CD4-positive, CD25-positive, alpha-beta regulatory T cell (primary cell): ENCODE measurements at regions not wholly inside any gene's neighbourhood (a gene's known extent, or its start where the extent isn't known, plus 50 kb on each side); places are given as distances from the start of the nearest gene placed in this dataset.
"Not testable (repeated sequence)": the region's sequence is repeated elsewhere in the genome, so short reads cannot be mapped to it uniquely, and the experiment has no call there.

Experiments used
- ATAC-seq, 2 donors: fragments of 150-1000 bp; cut with Tn5 transposase; one replicate each; pipeline ENCODE4 v1.10.0; 2021; ENCODE audit warnings: low read depth in 2 of 2, moderate number of reproducible peaks in 2 of 2, moderate library complexity in 1 of 2
- DNase-seq, 3 donors: peaks; one replicate each; pipeline versions ENCODE4 v3.0.0 to v3.0.0-alpha.2; 2012 to 2022; ENCODE audit warnings: mixed read lengths in 1 of 3
- H3K27ac ChIP-seq: one replicate; pipeline ENCODE4 v1.7.0; 2013; ENCODE audit warnings: mild to moderate bottlenecking, low read length; ENCODE audit not compliant: insufficient read depth, poor library complexity, severe bottlenecking
- H3K27me3 ChIP-seq: one replicate; pipeline ENCODE4 v1.7.0; 2013; ENCODE audit warnings: low read length; ENCODE audit not compliant: control insufficient read depth, insufficient read depth
- H3K36me3 ChIP-seq: one replicate; pipeline ENCODE4 v1.7.0; 2013; ENCODE audit warnings: mild to moderate bottlenecking, low read length, moderate library complexity; ENCODE audit not compliant: control insufficient read depth, insufficient read depth
- H3K4me1 ChIP-seq: 2 replicates; pipeline ENCODE4 v1.7.0; 2013; ENCODE audit warnings: mild to moderate bottlenecking, low read length; ENCODE audit not compliant: insufficient read depth, control insufficient read depth, poor library complexity, severe bottlenecking
- H3K4me3 ChIP-seq: one replicate; pipeline ENCODE4 v1.7.0; 2013; ENCODE audit warnings: low read depth, mild to moderate bottlenecking, low read length, moderate library complexity
- H3K9me3 ChIP-seq, 2 experiments: 1 replicate in 1 of 2; 2 replicates in 1 of 2; pipeline ENCODE4 v1.7.0; 2013; ENCODE audit warnings: low read length in 2 of 2, mild to moderate bottlenecking in 1 of 2, moderate library complexity in 1 of 2; ENCODE audit not compliant: control insufficient read depth in 2 of 2
- H3K27ac Mint-ChIP-seq, 3 donors: one replicate each; pipeline ENCODE4 v1.8.0; 2020 to 2022; ENCODE audit warnings: mild to moderate bottlenecking in 3 of 3, mixed read lengths in 3 of 3, moderate library complexity in 2 of 3
- H3K27me3 Mint-ChIP-seq: one replicate; pipeline ENCODE4 v1.8.0; 2022; ENCODE audit warnings: mild to moderate bottlenecking, mixed read lengths
- H3K36me3 Mint-ChIP-seq: one replicate; pipeline ENCODE4 v1.8.0; 2020; ENCODE audit warnings: mixed read lengths
- H3K4me1 Mint-ChIP-seq, 4 donors: one replicate each; pipeline ENCODE4 v1.8.0; 2020 to 2022; ENCODE audit warnings: mixed read lengths in 4 of 4, mild to moderate bottlenecking in 1 of 4
- H3K4me3 Mint-ChIP-seq, 4 donors: one replicate each; pipeline ENCODE4 v1.8.0; 2020 to 2022; ENCODE audit warnings: mild to moderate bottlenecking in 4 of 4, mixed read lengths in 4 of 4, moderate library complexity in 3 of 4
- H3K9me3 Mint-ChIP-seq, 7 donors: one replicate each; pipeline ENCODE4 v1.8.0; 2020 to 2022; ENCODE audit warnings: mixed read lengths in 7 of 7, mild to moderate bottlenecking in 3 of 7, moderate library complexity in 2 of 7

DNA sequence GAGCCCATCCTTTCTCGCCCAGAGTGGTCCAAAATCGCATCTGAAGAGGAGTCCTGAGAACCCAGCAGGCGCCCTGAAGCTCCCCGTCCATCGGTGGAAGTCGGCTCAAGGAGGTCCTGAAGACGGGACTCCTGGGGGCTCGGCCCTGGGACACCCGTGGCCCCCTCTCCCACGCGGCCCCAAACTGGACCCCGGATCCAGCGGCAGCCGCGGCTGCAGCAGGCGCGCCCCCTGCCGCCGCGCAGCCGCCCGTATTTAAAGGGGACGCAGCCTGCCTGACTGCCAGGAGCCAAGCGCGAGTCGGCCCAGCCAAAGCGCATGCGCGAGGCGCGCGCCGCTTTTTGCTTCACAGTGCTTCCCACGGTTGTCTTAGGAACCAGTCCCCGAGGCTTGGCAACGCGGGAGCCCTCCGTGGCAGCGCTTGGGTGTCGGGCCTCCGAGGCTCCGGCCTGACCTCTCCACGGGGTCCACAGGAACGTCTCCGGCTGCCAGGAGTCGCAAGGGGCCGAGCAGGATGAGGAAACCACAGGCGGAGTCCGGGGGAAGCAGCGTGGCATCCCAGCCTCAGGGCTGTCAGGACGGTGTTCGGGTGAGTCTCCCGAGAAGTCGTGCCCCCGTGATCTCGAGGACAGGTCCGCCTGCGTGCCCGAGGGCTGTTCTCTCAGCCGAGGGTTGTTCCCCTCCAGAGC, 691.6 kb downstream of the KCNJ18 start:
- not testable (repeated sequence) for H3K9me3 Mint-ChIP-seq, H3K4me1 Mint-ChIP-seq, H3K27ac ChIP-seq, H3K27ac Mint-ChIP-seq, H3K9me3 ChIP-seq, H3K4me3 Mint-ChIP-seq, H3K4me3 ChIP-seq, H3K27me3 Mint-ChIP-seq, H3K27me3 ChIP-seq, H3K4me1 ChIP-seq, DNase-seq, H3K36me3 Mint-ChIP-seq, ATAC-seq, H3K36me3 ChIP-seq

DNA sequence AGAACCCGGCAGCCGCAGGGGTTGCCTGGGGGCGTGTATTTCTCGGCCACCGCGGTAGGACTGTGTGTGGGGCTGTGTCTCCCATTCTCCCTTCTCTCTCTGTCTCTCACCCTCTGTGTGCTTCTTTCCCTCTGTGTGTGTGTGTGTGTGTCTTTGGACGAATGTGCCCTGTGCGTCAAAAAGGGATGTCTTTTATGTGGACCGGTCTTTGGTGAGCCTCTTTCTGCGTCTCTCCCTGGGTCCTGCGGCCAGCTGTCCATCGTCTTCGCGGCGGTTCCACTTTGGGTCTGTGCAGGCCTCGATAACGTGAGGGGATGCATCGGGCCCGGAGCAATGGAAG, 692.1 kb downstream of the KCNJ18 start:
- not testable (repeated sequence) for H3K4me1 Mint-ChIP-seq, H3K27me3 Mint-ChIP-seq, H3K4me3 Mint-ChIP-seq

DNA sequence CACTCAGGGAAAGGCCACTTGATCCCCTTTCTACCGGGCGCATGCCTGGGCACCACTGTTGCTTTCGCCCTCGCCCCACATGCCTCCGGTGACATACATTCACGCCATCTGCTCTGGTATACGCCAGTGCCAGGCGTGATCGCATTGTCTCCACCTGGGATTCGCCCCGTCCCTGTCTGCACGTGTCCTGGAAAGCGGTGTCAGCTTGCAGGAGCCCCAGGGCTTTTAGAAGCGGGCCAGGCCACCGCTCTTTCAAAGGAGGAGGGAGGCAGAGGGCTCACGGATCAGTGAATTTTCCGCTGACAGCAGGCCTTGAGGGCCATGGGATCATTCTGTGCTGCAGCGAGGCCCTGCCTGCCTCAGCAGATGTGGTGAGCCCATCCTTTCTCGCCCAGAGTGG, 706.1 kb downstream of the KCNJ18 start:
- not testable (repeated sequence) for H3K27ac ChIP-seq, ATAC-seq, H3K4me1 Mint-ChIP-seq, H3K36me3 Mint-ChIP-seq, H3K27ac Mint-ChIP-seq, H3K9me3 Mint-ChIP-seq, H3K27me3 Mint-ChIP-seq, H3K36me3 ChIP-seq, H3K4me3 ChIP-seq, H3K27me3 ChIP-seq, H3K9me3 ChIP-seq, H3K4me3 Mint-ChIP-seq, DNase-seq, H3K4me1 ChIP-seq

More for the DNA sequence above, 692.1 kb downstream of the KCNJ18 start:
- not testable (repeated sequence) for H3K27me3 ChIP-seq, H3K9me3 ChIP-seq, DNase-seq, H3K36me3 Mint-ChIP-seq, H3K36me3 ChIP-seq, ATAC-seq, H3K4me3 ChIP-seq, H3K27ac Mint-ChIP-seq, H3K4me1 ChIP-seq, H3K27ac ChIP-seq, H3K9me3 Mint-ChIP-seq

DNA sequence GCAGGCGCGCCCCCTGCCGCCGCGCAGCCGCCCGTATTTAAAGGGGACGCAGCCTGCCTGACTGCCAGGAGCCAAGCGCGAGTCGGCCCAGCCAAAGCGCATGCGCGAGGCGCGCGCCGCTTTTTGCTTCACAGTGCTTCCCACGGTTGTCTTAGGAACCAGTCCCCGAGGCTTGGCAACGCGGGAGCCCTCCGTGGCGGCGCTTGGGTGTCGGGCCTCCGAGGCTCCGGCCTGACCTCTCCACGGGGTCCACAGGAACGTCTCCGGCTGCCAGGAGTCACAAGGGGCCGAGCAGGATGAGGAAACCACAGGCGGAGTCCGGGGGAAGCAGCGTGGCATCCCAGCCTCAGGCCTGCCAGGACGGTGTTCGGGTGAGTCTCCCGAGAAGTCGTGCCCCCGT, 706.7 kb downstream of the KCNJ18 start:
- not testable (repeated sequence) for H3K9me3 ChIP-seq, ATAC-seq, H3K27me3 Mint-ChIP-seq, H3K4me1 Mint-ChIP-seq, H3K36me3 ChIP-seq, H3K36me3 Mint-ChIP-seq, H3K27me3 ChIP-seq, H3K4me3 ChIP-seq, H3K27ac ChIP-seq, H3K9me3 Mint-ChIP-seq, H3K4me3 Mint-ChIP-seq, DNase-seq, H3K27ac Mint-ChIP-seq, H3K4me1 ChIP-seq

DNA sequence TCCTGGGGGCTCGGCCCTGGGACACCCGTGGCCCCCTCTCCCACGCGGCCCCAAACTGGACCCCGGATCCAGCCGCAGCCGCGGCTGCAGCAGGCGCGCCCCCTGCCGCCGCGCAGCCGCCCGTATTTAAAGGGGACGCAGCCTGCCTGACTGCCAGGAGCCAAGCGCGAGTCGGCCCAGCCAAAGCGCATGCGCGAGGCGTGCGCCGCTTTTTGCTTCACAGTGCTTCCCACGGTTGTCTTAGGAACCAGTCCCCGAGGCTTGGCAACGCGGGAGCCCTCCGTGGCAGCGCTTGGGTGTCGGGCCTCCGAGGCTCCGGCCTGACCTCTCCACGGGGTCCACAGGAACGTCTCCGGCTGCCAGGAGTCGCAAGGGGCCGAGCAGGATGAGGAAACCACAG, 712.8 kb downstream of the KCNJ18 start:
- not testable (repeated sequence) for H3K36me3 Mint-ChIP-seq, H3K4me3 ChIP-seq, H3K27me3 ChIP-seq, H3K36me3 ChIP-seq, H3K4me3 Mint-ChIP-seq, H3K27me3 Mint-ChIP-seq, H3K4me1 Mint-ChIP-seq, H3K27ac ChIP-seq, H3K9me3 Mint-ChIP-seq, ATAC-seq, DNase-seq, H3K4me1 ChIP-seq, H3K27ac Mint-ChIP-seq
- H3K9me3 ChIP-seq = peaks cover 0 to 20% of the 10 kb centered on the region in 2 experiments

DNA sequence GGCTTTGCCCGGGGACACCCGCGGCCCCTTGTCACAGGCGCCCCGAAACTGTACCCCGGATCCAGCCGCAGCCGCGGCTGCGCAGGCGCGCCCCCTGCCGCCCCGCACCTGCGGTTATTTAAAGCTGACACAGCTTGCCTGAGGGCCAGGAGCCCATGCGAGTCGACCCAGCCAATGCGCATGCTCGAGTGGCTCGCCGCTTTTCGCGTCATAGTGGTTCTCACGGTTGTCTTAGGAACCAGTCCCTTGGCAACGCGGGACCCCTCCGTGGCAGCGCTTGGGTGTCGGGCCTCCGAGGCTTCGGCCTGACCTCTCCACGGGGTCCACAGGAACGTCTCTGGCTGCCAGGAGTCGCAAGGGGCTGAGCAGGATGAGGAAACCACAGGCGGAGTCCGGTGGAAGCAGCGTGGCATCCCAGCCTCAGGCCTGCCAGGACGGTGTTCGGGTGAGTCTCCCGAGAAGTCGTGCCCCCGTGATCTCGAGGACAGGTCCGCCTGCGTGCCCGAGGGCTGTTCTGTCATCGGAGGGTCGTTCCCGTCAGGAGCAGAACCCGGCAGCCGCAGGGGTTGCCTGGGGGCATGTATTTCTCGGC, 716.9 kb downstream of the KCNJ18 start:
- peaks cover 1 to 40% of the 10 kb centered on the region in 2 experiments for H3K9me3 ChIP-seq
- Mint-ChIP-seq H3K4me1 (no peaks in the 10 kb centered on the region), H3K27me3 (no peaks in the 10 kb centered on the region), H3K36me3 (no peaks in the 10 kb centered on the region), H3K9me3 (peaks cover 0 to 26% (median 11%) of the 10 kb centered on the region in 7 donors), H3K4me3 (no peak overlapping the region), H3K27ac (no peak overlapping the region)
- H3K27ac ChIP-seq = no peak overlapping the region
- H3K4me1 ChIP-seq = no peaks in the 10 kb centered on the region
- no peaks in the 10 kb centered on the region for H3K36me3 ChIP-seq
- ATAC-seq (no peak), DNase-seq (no peak)
- no peak overlapping the region for H3K4me3 ChIP-seq
- H3K27me3 ChIP-seq = no peaks in the 10 kb centered on the region

DNA sequence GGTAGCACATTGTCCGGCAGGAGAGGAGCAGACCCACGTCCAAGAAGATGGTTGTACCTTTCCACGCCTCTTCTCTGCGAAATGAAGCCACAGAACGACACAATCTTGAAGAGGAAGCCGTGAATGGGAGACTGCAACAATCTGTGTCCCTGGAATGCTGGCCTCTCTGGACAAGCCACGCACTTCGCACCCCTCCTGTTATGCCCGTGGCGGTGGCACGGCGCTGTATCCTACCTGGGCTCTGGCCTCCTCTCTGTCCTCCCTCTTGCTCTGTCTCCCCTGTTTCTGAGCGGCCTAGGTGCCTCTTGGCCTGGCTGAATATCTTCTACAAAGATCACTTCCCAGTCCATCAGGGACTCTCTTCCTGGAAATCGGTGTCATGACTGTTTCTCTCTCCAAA, 717.8 kb downstream of the KCNJ18 start:
- H3K4me3 ChIP-seq = no peak overlapping the region
- no peaks in the 10 kb centered on the region for H3K36me3 Mint-ChIP-seq
- H3K9me3 ChIP-seq = peaks cover 1 to 40% of the 10 kb centered on the region in 2 experiments
- no peaks in the 10 kb centered on the region for H3K4me1 ChIP-seq
- DNase-seq (no peak), ATAC-seq (no peak)
- H3K27me3 Mint-ChIP-seq = no peaks in the 10 kb centered on the region
- H3K4me1 Mint-ChIP-seq = no peaks in the 10 kb centered on the region
- no peaks in the 10 kb centered on the region for H3K36me3 ChIP-seq
- H3K27ac Mint-ChIP-seq = no peak overlapping the region
- peaks cover 0 to 26% (median 11%) of the 10 kb centered on the region in 7 donors for H3K9me3 Mint-ChIP-seq
- H3K27me3 ChIP-seq = no peaks in the 10 kb centered on the region
- no peak overlapping the region for H3K4me3 Mint-ChIP-seq
- no peak overlapping the region for H3K27ac ChIP-seq

DNA sequence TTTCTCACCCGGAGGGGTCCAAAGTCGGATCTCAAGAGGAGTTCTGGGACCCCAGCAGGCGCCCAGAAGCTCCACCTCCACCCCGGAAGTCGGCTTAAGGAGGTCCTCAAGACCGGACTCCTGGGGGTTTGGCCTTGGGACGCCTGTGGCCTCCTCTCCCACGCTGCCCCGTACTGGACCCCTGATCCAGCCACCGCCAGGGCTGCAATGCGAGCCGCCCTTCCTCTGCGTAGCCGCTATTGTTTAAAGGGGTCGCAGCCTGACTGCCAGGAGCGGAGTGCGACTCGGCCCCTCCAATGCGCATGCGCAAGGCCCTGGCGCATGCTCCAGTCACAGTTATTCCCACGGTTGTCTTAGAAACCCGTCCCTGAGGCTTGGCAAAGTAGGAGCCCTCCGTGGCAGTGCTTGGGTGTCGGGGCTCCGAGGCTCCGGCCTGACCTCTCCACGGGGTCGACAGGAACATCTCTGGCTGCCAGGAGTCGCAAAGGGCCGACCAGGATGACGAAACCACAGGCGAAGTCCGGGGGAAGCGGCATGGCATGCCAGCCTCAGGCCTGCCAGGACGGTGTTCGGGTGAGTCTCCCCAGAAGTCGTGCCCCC, 719.0 kb downstream of the KCNJ18 start:
- no peaks in the 10 kb centered on the region for H3K36me3 ChIP-seq
- H3K4me1 Mint-ChIP-seq = no peaks in the 10 kb centered on the region
- no peaks in the 10 kb centered on the region for H3K36me3 Mint-ChIP-seq
- H3K27ac Mint-ChIP-seq = no peak overlapping the region
- H3K4me3 ChIP-seq = no peak overlapping the region
- H3K27me3 ChIP-seq = no peaks in the 10 kb centered on the region
- no peaks in the 10 kb centered on the region for H3K27me3 Mint-ChIP-seq
- ATAC-seq = no peak
- H3K9me3 ChIP-seq = peaks cover 1 to 40% of the 10 kb centered on the region in 2 experiments
- no peaks in the 10 kb centered on the region for H3K4me1 ChIP-seq
- no peak overlapping the region for H3K4me3 Mint-ChIP-seq
- H3K9me3 Mint-ChIP-seq = peaks cover 0 to 31% (median 11%) of the 10 kb centered on the region in 7 donors
- DNase-seq = no peak
- no peak overlapping the region for H3K27ac ChIP-seq
